ENCODE measurements at regions not wholly inside any gene's neighbourhood (a gene's known extent, or its start where the extent isn't known, plus 50 kb on each side); places are given as distances from the start of the nearest gene placed in this dataset.

GRCh38 chr16:87057951-87058560 lies 259.1 kb downstream of the C16orf95 start:
- intact Hi-C loops (cut with DNase I): no loop called here
- TF ChIP-seq, protein P1, sequence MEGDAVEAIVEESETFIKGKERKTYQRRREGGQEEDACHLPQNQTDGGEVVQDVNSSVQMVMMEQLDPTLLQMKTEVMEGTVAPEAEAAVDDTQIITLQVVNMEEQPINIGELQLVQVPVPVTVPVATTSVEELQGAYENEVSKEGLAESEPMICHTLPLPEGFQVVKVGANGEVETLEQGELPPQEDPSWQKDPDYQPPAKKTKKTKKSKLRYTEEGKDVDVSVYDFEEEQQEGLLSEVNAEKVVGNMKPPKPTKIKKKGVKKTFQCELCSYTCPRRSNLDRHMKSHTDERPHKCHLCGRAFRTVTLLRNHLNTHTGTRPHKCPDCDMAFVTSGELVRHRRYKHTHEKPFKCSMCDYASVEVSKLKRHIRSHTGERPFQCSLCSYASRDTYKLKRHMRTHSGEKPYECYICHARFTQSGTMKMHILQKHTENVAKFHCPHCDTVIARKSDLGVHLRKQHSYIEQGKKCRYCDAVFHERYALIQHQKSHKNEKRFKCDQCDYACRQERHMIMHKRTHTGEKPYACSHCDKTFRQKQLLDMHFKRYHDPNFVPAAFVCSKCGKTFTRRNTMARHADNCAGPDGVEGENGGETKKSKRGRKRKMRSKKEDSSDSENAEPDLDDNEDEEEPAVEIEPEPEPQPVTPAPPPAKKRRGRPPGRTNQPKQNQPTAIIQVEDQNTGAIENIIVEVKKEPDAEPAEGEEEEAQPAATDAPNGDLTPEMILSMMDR (IDR thresholded peaks at IDR 0.05): no peak

DNA sequence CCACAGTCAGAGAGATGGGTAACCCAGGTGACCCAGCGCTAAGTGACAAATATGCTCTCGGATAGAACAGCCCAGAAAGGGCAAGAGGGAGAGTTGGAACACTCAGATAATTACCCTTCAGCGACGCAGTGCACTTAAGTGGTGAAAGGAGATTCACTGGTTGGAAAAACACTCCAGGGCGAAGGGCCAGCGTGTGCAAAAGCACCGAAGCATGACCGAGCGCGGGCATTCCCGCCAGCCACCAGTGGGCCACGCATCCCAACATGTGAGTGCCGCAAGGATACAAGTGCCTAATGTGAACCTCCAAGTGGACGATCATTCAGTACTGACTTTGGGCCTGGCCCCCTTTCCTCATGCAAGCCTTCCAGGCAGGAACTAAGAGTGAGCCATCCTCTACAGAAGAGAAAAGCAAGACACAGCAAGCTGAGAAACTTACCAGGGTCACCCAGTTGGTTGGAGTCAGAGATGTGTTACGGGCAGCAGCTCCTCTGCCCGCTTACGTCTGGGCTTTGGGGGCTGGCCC lies 258.4 kb downstream of the C16orf95 start:
- TF ChIP-seq, protein P1 (IDR thresholded peaks at IDR 0.05): no peak
- Histone ChIP-seq H3K4me3 (no peak overlapping the region), H3K4me1 (no peaks in the 10 kb centered on the region), H3K36me3 (ENCODE audit: insufficient read depth in 1 of 2, low read depth in 1 of 2) (no peaks in the 10 kb centered on the region), H3K27ac (no peak overlapping the region), H3K27me3 (ENCODE audit: insufficient read depth in 3 of 3, low read length in 2 of 3) (peaks cover 0 to 37% (median 7%) of the 10 kb centered on the region in 3 donors), H3K9me3 (peaks cover 5% of the 10 kb centered on the region)
- ATAC-seq: no peak
- DNase-seq: no peak
- 93 to 94% (median 94%) methylated on average over 17 of the region's 17 CpGs for WGBS, 3 donors
- intact Hi-C loops (cut with DNase I): loop anchor here in 1 of 2 donors (1.0 kb wide), 1 partner anchor 494 kb away; no protein-coding TSS in a partner anchor

More at GRCh38 chr16:87057951-87058560, 259.1 kb downstream of the C16orf95 start:
- DNase-seq (no peak), ATAC-seq (no peak)
- Histone ChIP-seq H3K4me1 (no peaks in the 10 kb centered on the region), H3K4me3 (no peak overlapping the region), H3K9me3 (peaks cover 7% of the 10 kb centered on the region), H3K27me3 (ENCODE audit: insufficient read depth in 3 of 3, low read length in 2 of 3) (peaks cover 0 to 41% (median 12%) of the 10 kb centered on the region in 3 donors), H3K36me3 (ENCODE audit: insufficient read depth in 1 of 2, low read depth in 1 of 2) (no peaks in the 10 kb centered on the region), H3K27ac (no peak overlapping the region)
- WGBS, 3 donors: 88 to 93% (median 91%) methylated on average over 23 to 26 of the region's 26 CpGs

DNA sequence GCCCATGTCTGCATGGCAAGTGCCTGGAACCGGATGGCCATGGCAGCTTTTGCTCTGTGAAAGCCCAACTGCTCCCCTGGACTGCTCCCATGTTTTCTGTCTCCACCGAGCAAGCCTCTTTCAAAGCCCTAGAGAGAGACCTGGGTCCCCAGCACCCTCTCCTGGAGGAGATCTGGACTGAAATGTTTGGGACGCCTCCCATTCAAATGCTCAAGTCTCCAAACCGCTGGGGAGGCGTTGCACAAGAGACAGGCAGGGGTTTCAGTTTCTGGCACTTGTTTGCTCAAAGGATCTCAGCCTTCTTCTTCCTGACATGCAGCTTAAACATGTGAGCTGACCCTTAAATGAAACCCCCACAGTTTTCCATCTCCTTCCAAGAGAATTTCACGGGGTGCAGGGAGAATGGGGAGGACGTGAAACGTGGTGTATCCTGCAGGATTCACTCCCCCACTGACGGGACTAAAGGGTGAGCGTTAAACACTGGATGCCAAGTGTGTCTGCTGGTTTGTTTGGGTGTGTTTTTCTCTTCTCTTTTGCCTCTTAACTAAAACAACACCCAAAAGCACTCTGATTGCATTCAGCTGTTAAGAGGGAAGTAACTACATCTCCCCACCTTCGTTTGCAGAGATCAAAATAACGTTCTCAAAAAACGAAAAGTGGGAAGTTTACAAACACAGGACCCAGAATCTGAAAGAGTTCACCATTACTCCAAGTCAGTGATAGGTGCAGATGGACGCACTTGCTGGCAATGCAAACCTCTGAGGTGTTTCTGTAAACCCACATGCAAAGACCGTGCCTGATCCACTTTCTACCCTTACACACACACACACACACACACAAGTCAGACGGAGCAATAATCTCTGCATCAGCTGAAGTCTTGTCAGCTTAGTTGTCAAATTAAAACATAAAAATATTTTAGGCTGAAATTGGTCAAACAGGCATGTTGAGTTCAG lies 256.9 kb downstream of the C16orf95 start:
- Histone ChIP-seq H3K27ac (no peak overlapping the region), H3K36me3 (ENCODE audit: insufficient read depth in 1 of 2, low read depth in 1 of 2) (no peaks in the 10 kb centered on the region), H3K4me1 (no peaks in the 10 kb centered on the region), H3K4me3 (no peak overlapping the region), H3K27me3 (ENCODE audit: insufficient read depth in 3 of 3, low read length in 2 of 3) (peaks cover 0 to 41% (median 3%) of the 10 kb centered on the region in 3 donors), H3K9me3 (no peaks in the 10 kb centered on the region)
- WGBS, 3 donors: 45 to 54% (median 52%) methylated on average over 16 of the region's 16 CpGs
- intact Hi-C loops (cut with DNase I): loop anchor here (5.0 to 10.0 kb wide), 2 partner anchors 214 to 498 kb away; no protein-coding TSS in a partner anchor
- TF ChIP-seq, protein P1 (IDR thresholded peaks at IDR 0.05): no peak
- ATAC-seq: no peak
- DNase-seq: no peak

GRCh38 chr16:87061243-87061920 lies 255.8 kb downstream of the C16orf95 start:
- H3K27ac ChIP-seq: no peak overlapping the region
- intact Hi-C loops (cut with DNase I): loop anchor here (5.0 to 10.0 kb wide), 2 partner anchors 213 to 499 kb away; no protein-coding TSS in a partner anchor
- TF ChIP-seq, protein P1 (IDR thresholded peaks at IDR 0.05): no peak
- H3K9me3 ChIP-seq: no peaks in the 10 kb centered on the region
- ATAC-seq: no peak
- H3K4me3 ChIP-seq: no peak overlapping the region
- H3K36me3 ChIP-seq (ENCODE audit: insufficient read depth in 1 of 2, low read depth in 1 of 2): no peaks in the 10 kb centered on the region
- 41 to 46% (median 44%) methylated on average over 5 of the region's 5 CpGs for WGBS, 3 donors
- no peaks in the 10 kb centered on the region for H3K4me1 ChIP-seq
- no peak for DNase-seq
- H3K27me3 ChIP-seq (ENCODE audit: insufficient read depth in 3 of 3, low read length in 2 of 3): peaks cover 0 to 52% (median 3%) of the 10 kb centered on the region in 3 donors

All from psoas muscle (tissue), 7 donors.